ENCODE measurements at regions not wholly inside any gene's neighbourhood (a gene's known extent, or its start where the extent isn't known, plus 50 kb on each side); places are given as distances from the start of the nearest gene placed in this dataset.

- DNase-seq: no peak
Measured at GRCh38 chr10:130859427-130859826, 452.1 kb downstream of the TCERG1L start.

GRCh38 chr10:130862122-130862521 lies 449.4 kb downstream of the TCERG1L start:
- DNase-seq: no peak

GRCh38 chr10:130862626-130863025 lies 448.9 kb downstream of the TCERG1L start:
- DNase-seq: no peak

GRCh38 chr10:130863044-130863443 lies 448.5 kb downstream of the TCERG1L start:
- no peak for DNase-seq

- DNase-seq: no peak
Measured at GRCh38 chr10:130864961-130865818, 446.3 kb downstream of the TCERG1L start.

GRCh38 chr10:130866857-130867256 lies 444.7 kb downstream of the TCERG1L start:
- no peak for DNase-seq

- no peak for DNase-seq
Measured at GRCh38 chr10:130867446-130868194, 443.9 kb downstream of the TCERG1L start.

GRCh38 chr10:130869179-130869841 lies 442.2 kb downstream of the TCERG1L start:
- no peak for DNase-seq

- DNase-seq: no peak
Measured at GRCh38 chr10:130871406-130871805, 440.1 kb downstream of the TCERG1L start.

- no peak for DNase-seq
Measured at GRCh38 chr10:130873636-130874035, 437.9 kb downstream of the TCERG1L start.

- DNase-seq: no peak
Measured at GRCh38 chr10:130875116-130875515, 436.4 kb downstream of the TCERG1L start.

GRCh38 chr10:130875897-130876472 lies 435.5 kb downstream of the TCERG1L start:
- DNase-seq: no peak

GRCh38 chr10:130877126-130877525 lies 434.4 kb downstream of the TCERG1L start:
- DNase-seq: no peak

GRCh38 chr10:130878131-130878530 lies 433.4 kb downstream of the TCERG1L start:
- DNase-seq: no peak

- no peak for DNase-seq
Measured at GRCh38 chr10:130882906-130883305, 428.6 kb downstream of the TCERG1L start.

GRCh38 chr10:130884456-130884855 lies 427.1 kb downstream of the TCERG1L start:
- DNase-seq: no peak

- DNase-seq: no peak
Measured at GRCh38 chr10:130885021-130885655, 426.4 kb downstream of the TCERG1L start.

GRCh38 chr10:130887170-130887569 lies 424.4 kb downstream of the TCERG1L start:
- DNase-seq: no peak

GRCh38 chr10:130888493-130888892 lies 423.0 kb downstream of the TCERG1L start:
- no peak for DNase-seq

GRCh38 chr10:130889240-130889639 lies 422.3 kb downstream of the TCERG1L start:
- DNase-seq: no peak

GRCh38 chr10:130889780-130890179 lies 421.7 kb downstream of the TCERG1L start:
- no peak for DNase-seq

GRCh38 chr10:130891066-130891465 lies 420.5 kb downstream of the TCERG1L start:
- no peak for DNase-seq

GRCh38 chr10:130894471-130894870 lies 417.1 kb downstream of the TCERG1L start:
- no peak for DNase-seq
